Activated CD4-positive, alpha-beta T cell treated with anti-CD3 and anti-CD28 coated beads for 1 hour (primary cell): ENCODE measurements at regions not wholly inside any gene's neighbourhood (a gene's known extent, or its start where the extent isn't known, plus 50 kb on each side); places are given as distances from the start of the nearest gene placed in this dataset.

Experiments
- DNase-seq: peaks from one replicate; pipeline ENCODE4 v3.0.0-alpha.2; 2020

- no peak for DNase-seq
Measured at GRCh38 chr13:44101347-44102083, 221.8 kb downstream of the LACC1 start.

GRCh38 chr13:44103429-44104196 lies 223.9 kb downstream of the LACC1 start:
- no peak for DNase-seq

GRCh38 chr13:44104197-44104490 lies 224.4 kb downstream of the LACC1 start:
- DNase-seq: no peak

GRCh38 chr13:44104969-44105368 lies 225.3 kb downstream of the LACC1 start:
- DNase-seq: no peak

GRCh38 chr13:44106266-44107152 lies 226.8 kb downstream of the LACC1 start:
- DNase-seq: no peak

- DNase-seq: no peak
Measured at GRCh38 chr13:44107357-44108121, 227.8 kb downstream of the LACC1 start.

- DNase-seq: no peak
Measured at GRCh38 chr13:44108331-44108858, 228.7 kb downstream of the LACC1 start.

- no peak for DNase-seq
Measured at GRCh38 chr13:44110091-44110621, 230.5 kb downstream of the LACC1 start.

- DNase-seq: no peak
Measured at GRCh38 chr13:44111701-44112100, 232.0 kb downstream of the LACC1 start.

GRCh38 chr13:44112700-44113329 lies 233.1 kb downstream of the LACC1 start:
- DNase-seq: no peak

- no peak for DNase-seq
Measured at GRCh38 chr13:44116562-44117332, 237.0 kb downstream of the LACC1 start.

GRCh38 chr13:44117351-44117750 lies 237.6 kb downstream of the LACC1 start:
- no peak for DNase-seq

GRCh38 chr13:44117816-44118215 lies 238.1 kb downstream of the LACC1 start:
- DNase-seq: no peak

- DNase-seq: no peak
Measured at GRCh38 chr13:44118881-44119280, 239.2 kb downstream of the LACC1 start.

GRCh38 chr13:44120043-44120442 lies 240.3 kb downstream of the LACC1 start:
- no peak for DNase-seq

GRCh38 chr13:44120849-44121755 lies 241.4 kb downstream of the LACC1 start:
- no peak for DNase-seq

GRCh38 chr13:44124352-44124751 lies 244.6 kb downstream of the LACC1 start:
- no peak for DNase-seq

GRCh38 chr13:44125943-44126469 lies 246.3 kb downstream of the LACC1 start:
- DNase-seq: no peak

- no peak for DNase-seq
Measured at GRCh38 chr13:44128552-44129001, 245.0 kb upstream of the SERP2 start.
